Type B pancreatic cell (in vitro differentiated cells): ENCODE measurements at regions not wholly inside any gene's neighbourhood (a gene's known extent, or its start where the extent isn't known, plus 50 kb on each side); places are given as distances from the start of the nearest gene placed in this dataset.

Source experiments
- DNase-seq: peaks from one replicate; pipeline ENCODE4 v3.0.0; 2021; ENCODE audit warnings: mixed read lengths; ENCODE audit not compliant: unreplicated experiment; ENCODE audit errors: extremely low spot score
- H3K27ac Mint-ChIP-seq: 2 replicates; pipeline ENCODE4 v1.8.0; 2021; ENCODE audit warnings: mild to moderate bottlenecking, mixed read lengths
- H3K27me3 Mint-ChIP-seq: 2 replicates; pipeline ENCODE4 v1.8.0; 2021; ENCODE audit warnings: mixed read lengths
- H3K36me3 Mint-ChIP-seq: 2 replicates; pipeline ENCODE4 v1.8.0; 2021; ENCODE audit warnings: mixed read lengths
- H3K4me1 Mint-ChIP-seq: one replicate; pipeline ENCODE4 v1.8.0; 2021; ENCODE audit warnings: mixed read lengths; ENCODE audit not compliant: unreplicated experiment
- H3K4me3 Mint-ChIP-seq: 2 replicates; pipeline ENCODE4 v1.8.0; 2021; ENCODE audit warnings: mild to moderate bottlenecking, mixed read lengths
- H3K9me3 Mint-ChIP-seq: 2 replicates; pipeline ENCODE4 v1.8.0; 2021; ENCODE audit warnings: mixed read lengths
- TF ChIP-seq, protein P1 (sequence below): fragments of 200-600 bp; sonication (generic); conservative IDR thresholded peaks from 2 replicates; pipeline ENCODE4 v1.5.0; 2021; ENCODE audit warnings: antibody characterized with exemption, mild to moderate bottlenecking

DNA sequence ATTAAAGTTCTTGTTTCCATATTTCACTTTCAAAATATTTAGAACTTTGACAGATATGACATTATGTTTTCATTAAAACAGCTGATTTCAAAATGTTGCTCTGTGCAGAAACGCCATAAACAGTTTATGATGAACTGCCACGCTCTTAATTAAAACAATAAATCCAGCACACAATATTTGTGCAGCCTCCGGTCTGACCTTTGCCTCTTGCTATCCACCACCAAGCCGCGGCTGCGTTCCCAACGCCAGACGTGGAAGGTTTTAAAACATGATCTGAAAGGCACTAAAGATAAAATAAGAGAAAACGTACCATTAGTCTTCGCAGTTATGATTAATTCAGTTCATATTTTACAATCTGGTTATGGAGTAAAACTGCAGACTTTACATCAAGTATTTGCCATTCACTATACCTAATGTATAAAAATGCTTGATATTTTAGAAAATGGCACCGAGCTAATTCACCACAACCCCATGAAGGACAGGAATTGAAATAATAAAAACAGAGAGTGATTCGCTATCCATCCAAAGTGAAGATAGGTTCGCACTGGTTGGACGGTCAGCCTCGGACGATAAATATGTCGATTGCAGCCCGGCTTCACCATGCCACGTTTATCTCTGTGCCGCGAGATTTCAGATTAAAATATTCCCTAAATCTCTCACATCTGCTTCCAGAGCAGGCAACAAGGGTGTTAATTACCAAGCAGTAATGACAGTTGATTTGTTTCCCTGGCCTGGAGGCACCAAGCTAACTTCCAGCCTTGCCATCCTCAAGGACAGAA is 103.3 kb upstream of the ZNF507 start:
- no peak overlapping the region for H3K27ac Mint-ChIP-seq
- TF ChIP-seq, protein P1, sequence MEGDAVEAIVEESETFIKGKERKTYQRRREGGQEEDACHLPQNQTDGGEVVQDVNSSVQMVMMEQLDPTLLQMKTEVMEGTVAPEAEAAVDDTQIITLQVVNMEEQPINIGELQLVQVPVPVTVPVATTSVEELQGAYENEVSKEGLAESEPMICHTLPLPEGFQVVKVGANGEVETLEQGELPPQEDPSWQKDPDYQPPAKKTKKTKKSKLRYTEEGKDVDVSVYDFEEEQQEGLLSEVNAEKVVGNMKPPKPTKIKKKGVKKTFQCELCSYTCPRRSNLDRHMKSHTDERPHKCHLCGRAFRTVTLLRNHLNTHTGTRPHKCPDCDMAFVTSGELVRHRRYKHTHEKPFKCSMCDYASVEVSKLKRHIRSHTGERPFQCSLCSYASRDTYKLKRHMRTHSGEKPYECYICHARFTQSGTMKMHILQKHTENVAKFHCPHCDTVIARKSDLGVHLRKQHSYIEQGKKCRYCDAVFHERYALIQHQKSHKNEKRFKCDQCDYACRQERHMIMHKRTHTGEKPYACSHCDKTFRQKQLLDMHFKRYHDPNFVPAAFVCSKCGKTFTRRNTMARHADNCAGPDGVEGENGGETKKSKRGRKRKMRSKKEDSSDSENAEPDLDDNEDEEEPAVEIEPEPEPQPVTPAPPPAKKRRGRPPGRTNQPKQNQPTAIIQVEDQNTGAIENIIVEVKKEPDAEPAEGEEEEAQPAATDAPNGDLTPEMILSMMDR: no peak

DNA sequence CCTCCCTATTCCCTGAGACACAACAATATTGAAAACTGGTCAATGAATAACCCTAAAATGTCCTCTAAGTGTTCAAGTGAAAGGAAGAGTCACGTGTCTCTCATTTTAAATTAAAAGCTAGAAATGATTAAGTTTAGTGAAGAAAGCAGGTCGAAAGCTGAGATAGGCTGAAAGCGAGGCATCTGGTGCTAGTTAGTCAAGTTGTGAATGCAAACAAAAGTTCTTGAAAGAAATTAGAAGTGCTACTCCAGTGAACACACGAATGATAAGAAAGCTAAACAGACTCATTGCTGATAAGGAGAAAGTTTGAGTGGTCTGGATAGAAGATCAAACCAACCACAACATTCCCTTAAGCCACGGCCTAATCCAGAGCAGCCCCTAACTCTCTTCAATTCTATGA is 99.4 kb upstream of the ZNF507 start:
- Mint-ChIP-seq H3K9me3 (no peaks in the 10 kb centered on the region), H3K4me1 (peaks cover 16% of the 10 kb centered on the region), H3K27ac (no peak overlapping the region), H3K27me3 (peaks cover 22% of the 10 kb centered on the region), H3K36me3 (no peaks in the 10 kb centered on the region), H3K4me3 (no peak overlapping the region)
- DNase-seq: no peak
- TF ChIP-seq, protein P1: no peak

More for the DNA sequence above, 103.3 kb upstream of the ZNF507 start:
- Mint-ChIP-seq H3K36me3 (no peaks in the 10 kb centered on the region), H3K4me3 (no peak overlapping the region), H3K27me3 (peaks cover 17% of the 10 kb centered on the region), H3K4me1 (peaks cover 16% of the 10 kb centered on the region), H3K9me3 (no peaks in the 10 kb centered on the region)
- DNase-seq: no peak

DNA sequence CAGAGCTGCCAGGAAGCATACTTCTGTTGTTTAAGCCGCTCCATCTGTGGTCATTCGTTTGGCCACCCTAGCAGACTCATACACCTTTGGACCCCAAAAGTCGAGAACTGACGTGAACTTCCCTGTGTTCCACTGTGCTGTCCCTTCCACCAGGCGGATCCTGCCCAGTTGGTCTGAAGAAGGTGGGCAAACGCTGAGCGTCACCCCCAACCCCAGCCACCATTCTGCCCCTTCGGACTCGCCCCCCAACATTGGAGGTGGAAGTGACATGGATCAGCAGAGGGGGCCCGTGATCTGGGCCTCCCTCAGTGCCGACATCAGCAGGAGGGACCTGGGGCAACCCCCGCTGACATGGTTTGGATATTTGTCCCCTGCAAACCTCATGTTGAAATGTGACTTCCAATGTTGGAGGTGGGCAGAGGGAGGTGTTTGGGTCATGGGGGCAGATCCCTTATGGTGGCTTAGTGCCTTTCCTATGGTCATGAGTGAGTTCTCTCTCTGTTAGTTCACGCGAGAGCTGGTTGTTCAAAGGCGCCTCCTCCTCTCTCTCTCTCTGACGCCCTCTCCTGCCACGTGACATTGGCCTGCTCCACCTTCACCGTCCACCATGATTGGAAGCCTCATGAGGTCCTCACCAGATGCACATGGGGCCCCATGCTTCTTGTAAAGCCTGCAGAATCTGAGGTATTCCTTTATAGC is 93.6 kb upstream of the ZNF507 start:
- no peaks in the 10 kb centered on the region for H3K4me1 Mint-ChIP-seq
- no peak overlapping the region for H3K27ac Mint-ChIP-seq
- peaks cover 19% of the 10 kb centered on the region for H3K27me3 Mint-ChIP-seq
- TF ChIP-seq, protein P1: no peak
- H3K36me3 Mint-ChIP-seq: no peaks in the 10 kb centered on the region
- no peak for DNase-seq
- H3K4me3 Mint-ChIP-seq: no peak overlapping the region
- H3K9me3 Mint-ChIP-seq: no peaks in the 10 kb centered on the region

DNA sequence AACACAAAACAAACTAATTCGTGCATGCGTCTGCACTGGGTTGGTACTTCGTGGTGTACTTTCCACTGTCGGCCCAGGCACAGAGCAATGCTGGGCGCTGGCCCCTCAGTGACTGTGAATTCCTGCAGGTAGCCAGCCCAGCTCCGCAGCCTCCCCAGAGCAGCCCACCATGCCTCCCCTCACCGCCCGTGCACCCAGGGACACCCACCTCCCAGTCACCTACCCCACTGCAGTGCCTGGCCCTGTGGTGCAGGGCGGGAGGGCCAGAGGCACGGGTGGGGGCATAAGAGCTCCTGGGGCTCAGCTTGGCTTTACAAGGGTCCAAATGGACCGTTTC is 93.1 kb upstream of the ZNF507 start:
- H3K36me3 Mint-ChIP-seq: no peaks in the 10 kb centered on the region
- no peak overlapping the region for H3K4me3 Mint-ChIP-seq
- H3K27me3 Mint-ChIP-seq: peaks cover 19% of the 10 kb centered on the region
- TF ChIP-seq, protein P1: no peak
- no peak overlapping the region for H3K27ac Mint-ChIP-seq
- DNase-seq: no peak
- no peaks in the 10 kb centered on the region for H3K4me1 Mint-ChIP-seq
- no peaks in the 10 kb centered on the region for H3K9me3 Mint-ChIP-seq

DNA sequence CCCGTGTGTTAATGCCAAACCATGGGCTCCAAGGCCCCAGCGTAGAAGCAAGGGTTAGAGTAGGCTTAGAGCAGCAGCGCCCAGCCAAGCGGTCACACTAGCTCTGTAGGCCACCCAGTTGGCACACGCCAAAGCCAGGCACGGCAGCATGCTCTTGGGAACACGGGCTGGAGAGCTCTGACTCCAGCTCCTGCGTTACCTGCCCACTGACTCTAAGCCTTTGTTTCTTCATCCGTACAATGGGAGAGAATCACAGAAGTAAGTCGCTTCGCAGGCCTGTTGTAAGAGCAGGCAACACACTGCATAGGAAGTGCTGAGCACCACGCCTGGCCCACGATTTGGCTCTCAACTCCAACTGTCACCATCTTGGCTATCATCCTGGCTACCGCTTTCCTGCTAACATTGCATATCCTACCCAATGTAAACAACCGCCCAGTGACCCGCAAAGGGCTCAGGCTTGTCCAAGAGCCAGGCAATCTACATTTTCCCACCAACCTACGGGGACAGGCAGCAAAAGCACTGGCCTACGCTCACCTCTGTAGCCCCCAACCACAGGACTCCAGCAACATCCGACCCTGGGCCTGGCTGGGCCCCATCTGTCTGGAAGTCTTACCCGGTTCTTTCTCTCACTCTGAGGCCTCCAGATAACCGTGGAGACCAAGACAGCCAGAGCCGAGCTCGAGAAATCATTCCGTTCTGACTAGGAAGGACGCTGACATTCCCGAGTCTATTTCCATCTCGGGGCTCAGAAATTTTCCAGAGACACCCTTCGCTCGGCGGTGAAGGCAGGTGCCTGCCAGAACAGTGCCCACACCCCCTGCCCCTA is 91.5 kb upstream of the ZNF507 start:
- TF ChIP-seq, protein P1: no peak
- no peaks in the 10 kb centered on the region for H3K36me3 Mint-ChIP-seq
- no peaks in the 10 kb centered on the region for H3K4me1 Mint-ChIP-seq
- peaks cover 7% of the 10 kb centered on the region for H3K27me3 Mint-ChIP-seq
- H3K4me3 Mint-ChIP-seq: no peak overlapping the region
- no peak for DNase-seq
- no peaks in the 10 kb centered on the region for H3K9me3 Mint-ChIP-seq
- no peak overlapping the region for H3K27ac Mint-ChIP-seq
